ENCODE measurements at regions not wholly inside any gene's neighbourhood (a gene's known extent, or its start where the extent isn't known, plus 50 kb on each side); places are given as distances from the start of the nearest gene placed in this dataset.

DNA sequence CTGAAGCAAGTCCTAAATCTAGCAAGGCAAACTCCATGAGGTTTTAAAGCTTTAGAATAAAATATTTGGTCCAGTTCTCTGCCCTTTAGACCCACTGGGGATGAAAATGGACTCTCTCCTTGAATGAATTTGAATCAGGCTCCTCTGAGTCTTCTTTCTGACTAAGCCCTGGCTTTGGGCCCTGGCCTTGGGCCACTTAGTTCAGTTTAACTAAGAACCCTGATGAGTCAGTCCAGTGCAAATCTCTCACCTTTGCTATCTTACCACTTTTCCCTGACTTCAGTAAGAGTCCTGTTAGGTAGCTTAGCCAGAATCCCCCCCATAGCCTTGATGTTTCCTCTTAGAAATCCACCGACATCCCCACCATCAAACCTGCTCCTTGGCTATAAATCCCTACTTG, 427.5 kb downstream of the SNAPC1 start:
- in situ Hi-C loops (cut with HindIII; ENCODE audit: extremely low pct_ligation_motif_present, low pct_unique_long_range_greater_than_20kb) (loop anchor here (25.0 kb wide), 1 partner anchor 973 kb away; no protein-coding TSS in a partner anchor), intact Hi-C loops (cut with micrococcal nuclease; ENCODE audit: unreplicated experiment) (no loop called here)
- no peaks in the 10 kb centered on the region for H3K4me1 ChIP-seq (ENCODE audit: insufficient read depth, low read length)
- no peak for TF ChIP-seq ZNF460 (CRISPR knock-in tag; IDR thresholded peaks at IDR 0.05; ENCODE audit: borderline replicate concordance)
- no peak for TF ChIP-seq ZMYM4 (CRISPR knock-in tag; IDR thresholded peaks at IDR 0.05)
- TF ChIP-seq ZNF451 (CRISPR knock-in tag; IDR thresholded peaks at IDR 0.05) = no peak
- no peak for TF ChIP-seq ZNF883 (CRISPR knock-in tag; IDR thresholded peaks at IDR 0.05; ENCODE audit: not compliant biosample characterization)
- TF ChIP-seq ZFY (CRISPR knock-in tag; IDR thresholded peaks at IDR 0.05) = no peak
- TF ChIP-seq, protein P1, sequence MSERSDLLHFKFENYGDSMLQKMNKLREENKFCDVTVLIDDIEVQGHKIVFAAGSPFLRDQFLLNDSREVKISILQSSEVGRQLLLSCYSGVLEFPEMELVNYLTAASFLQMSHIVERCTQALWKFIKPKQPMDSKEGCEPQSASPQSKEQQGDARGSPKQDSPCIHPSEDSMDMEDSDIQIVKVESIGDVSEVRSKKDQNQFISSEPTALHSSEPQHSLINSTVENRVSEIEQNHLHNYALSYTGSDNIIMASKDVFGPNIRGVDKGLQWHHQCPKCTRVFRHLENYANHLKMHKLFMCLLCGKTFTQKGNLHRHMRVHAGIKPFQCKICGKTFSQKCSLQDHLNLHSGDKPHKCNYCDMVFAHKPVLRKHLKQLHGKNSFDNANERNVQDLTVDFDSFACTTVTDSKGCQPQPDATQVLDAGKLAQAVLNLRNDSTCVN (CRISPR knock-in tag; IDR thresholded peaks at IDR 0.05; ENCODE audit: borderline replicate concordance) = no peak
- no peak for TF ChIP-seq ZNF263 (CRISPR knock-in tag; IDR thresholded peaks at IDR 0.05)
- no peak for TF ChIP-seq ZEB1 (IDR thresholded peaks at IDR 0.05; ENCODE audit: insufficient replicate concordance, low read depth)
- TF ChIP-seq, protein P2, sequence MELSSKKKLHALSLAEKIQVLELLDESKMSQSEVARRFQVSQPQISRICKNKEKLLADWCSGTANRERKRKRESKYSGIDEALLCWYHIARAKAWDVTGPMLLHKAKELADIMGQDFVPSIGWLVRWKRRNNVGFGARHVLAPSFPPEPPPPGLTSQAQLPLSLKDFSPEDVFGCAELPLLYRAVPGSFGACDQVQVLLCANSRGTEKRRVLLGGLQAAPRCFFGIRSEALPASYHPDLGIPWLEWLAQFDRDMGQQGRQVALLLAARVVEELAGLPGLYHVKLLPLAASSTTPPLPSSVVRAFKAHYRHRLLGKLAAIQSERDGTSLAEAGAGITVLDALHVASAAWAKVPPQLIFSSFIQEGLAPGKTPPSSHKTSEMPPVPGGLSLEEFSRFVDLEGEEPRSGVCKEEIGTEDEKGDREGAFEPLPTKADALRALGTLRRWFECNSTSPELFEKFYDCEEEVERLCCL (CRISPR knock-in tag; IDR thresholded peaks at IDR 0.05; ENCODE audit: borderline replicate concordance) = no peak
- TF ChIP-seq RORA (CRISPR knock-in tag; IDR thresholded peaks at IDR 0.05) = no peak
- no peak for TF ChIP-seq ZNF501 (CRISPR knock-in tag; IDR thresholded peaks at IDR 0.05)
- TF ChIP-seq HMGA1 (CRISPR knock-in tag; conservative IDR thresholded peaks at IDR 0.05) = no peak
- TF ChIP-seq MIER3 (CRISPR knock-in tag; IDR thresholded peaks at IDR 0.05; ENCODE audit: borderline replicate concordance) = no peak
- no peak for TF ChIP-seq ZFP90 (CRISPR knock-in tag; IDR thresholded peaks at IDR 0.05; ENCODE audit: borderline replicate concordance)
- TF ChIP-seq ZNF253 (CRISPR knock-in tag; IDR thresholded peaks at IDR 0.05; ENCODE audit: borderline replicate concordance) = no peak
- no peak for TF ChIP-seq ZFP36L1 (CRISPR knock-in tag; IDR thresholded peaks at IDR 0.05)
- no peak for TF ChIP-seq HMG20B (CRISPR knock-in tag; conservative IDR thresholded peaks at IDR 0.05)
- no peak for TF ChIP-seq CHD2 (IDR thresholded peaks at IDR 0.05; ENCODE audit: low read depth, low read length)
- no peak for TF ChIP-seq SPEN (CRISPR knock-in tag; IDR thresholded peaks at IDR 0.05; ENCODE audit: low read depth)
- no peak for TF ChIP-seq MAFG (CRISPR knock-in tag; IDR thresholded peaks at IDR 0.05)
- BruUV-seq (replicated peaks) = no TSS peak
- H3K27me3 ChIP-seq (ENCODE audit: control insufficient read depth in 1 of 2, insufficient read depth in 2 of 2, low read length in 2 of 2) = no peaks in the 10 kb centered on the region; a peak in 1 of 5 replicates
- ATAC-seq (no peak), DNase-seq (ENCODE audit: low spot score) (no peak), FAIRE-seq (no peak)
- no peaks in the 10 kb centered on the region for H3K79me2 ChIP-seq (ENCODE audit: insufficient read depth, low read length)
- H4K20me1 ChIP-seq (ENCODE audit: insufficient read depth, low read length) = no peaks in the 10 kb centered on the region
- ChIA-PET POLR2A (no interaction called here), CTCF (ENCODE audit: low intra/inter-chr PET ratio, low total read pairs) (no interaction called here)
- 0% methylated on average over 1 of the region's 1 CpG for WGBS (ENCODE audit: low lambda C conversion rate)
- no peaks in the 10 kb centered on the region for H3K36me3 ChIP-seq (replicated peaks in 1 of 2; ENCODE audit: control insufficient read depth in 1 of 2, insufficient read depth in 2 of 2, low read length in 2 of 2)
- H3K4me3 ChIP-seq (replicated peaks in 1 of 3; ENCODE audit: insufficient read depth in 1 of 3, low read depth in 2 of 3, low read length in 3 of 3) = no peak overlapping the region
- no peak overlapping the region for H3K4me2 ChIP-seq (ENCODE audit: low read depth, low read length)
- H2AFZ ChIP-seq (ENCODE audit: low read length) = no peak overlapping the region
- H3K9me3 ChIP-seq (ENCODE audit: low read length) = no peaks in the 10 kb centered on the region
- no peak overlapping the region for H3K27ac ChIP-seq (ENCODE audit: extremely low read length, insufficient read depth, low read length)
- H3K9ac ChIP-seq (ENCODE audit: insufficient read depth, low read depth, low read length) = no peak overlapping the region

Measured in HepG2 (cell line).